ENCODE measurements at regions not wholly inside any gene's neighbourhood (a gene's known extent, or its start where the extent isn't known, plus 50 kb on each side); places are given as distances from the start of the nearest gene placed in this dataset.

- Histone ChIP-seq H3K36me3 (ENCODE audit: control insufficient read depth in 1 of 2, insufficient read depth in 2 of 2, low read length in 2 of 2) (no peaks in the 10 kb centered on the region), H3K27me3 (ENCODE audit: insufficient read depth, low read length) (no peaks in the 10 kb centered on the region), H3K9me3 (ENCODE audit: control insufficient read depth in 1 of 2, insufficient read depth in 1 of 2, low read depth in 1 of 2, low read length in 2 of 2) (no peaks in the 10 kb centered on the region), H3K9ac (ENCODE audit: low read length) (no peak overlapping the region), H3K79me2 (ENCODE audit: insufficient read depth, low read length) (no peaks in the 10 kb centered on the region), H3K4me2 (ENCODE audit: low read length) (no peak overlapping the region), H2AFZ (ENCODE audit: low read depth, low read length, poor library complexity, severe bottlenecking) (no peak overlapping the region), H4K20me1 (ENCODE audit: insufficient read depth) (no peaks in the 10 kb centered on the region), H3K4me3 (replicated peaks in 1 of 2; ENCODE audit: low read depth in 1 of 2, low read length in 2 of 2) (no peak overlapping the region), H3K27ac (ENCODE audit: low read depth, low read length) (no peak overlapping the region), H3K4me1 (ENCODE audit: control insufficient read depth in 1 of 2, insufficient read depth in 2 of 2, low read length in 2 of 2) (peaks cover 2 to 14% of the 10 kb centered on the region in 2 experiments; a peak in 3 of 4 replicates), H3K9me2 (ENCODE audit: insufficient read depth) (no peaks in the 10 kb centered on the region)
- no peak for DNase-seq (ENCODE audit: low read depth, low spot score)
- ChIA-PET POLR2A (no interaction called here), RAD21 (ENCODE audit: low non-redundant PET in 1 of 2, low total read pairs in 2 of 2, uncharacterized antibody in 2 of 2, unreplicated experiment in 2 of 2) (no interaction called here), CTCF (no interaction called here)
- intact Hi-C loops (cut with micrococcal nuclease): no loop called here
- TF ChIP-seq ELF1 (IDR thresholded peaks at IDR 0.05; ENCODE audit: borderline replicate concordance, low read depth): no peak
- no peak for TF ChIP-seq RAD21 (IDR thresholded peaks at IDR 0.05; ENCODE audit: low read depth)
- TF ChIP-seq EZH2phosphoT487 (IDR thresholded peaks at IDR 0.05; ENCODE audit: borderline replicate concordance): no peak
- no peak for TF ChIP-seq ZNF274 (IDR thresholded peaks at IDR 0.05; ENCODE audit: low read depth, low read length)
- TF ChIP-seq CTCF (IDR thresholded peaks at IDR 0.05 in 2 of 3, conservative IDR thresholded peaks at IDR 0.05 in 1 of 3; ENCODE audit: borderline replicate concordance in 1 of 3, insufficient read depth in 1 of 3, low read depth in 2 of 3, low read length in 2 of 3): no peak
- no peak for TF ChIP-seq YY1 (IDR thresholded peaks at IDR 0.05; ENCODE audit: extremely low read depth, insufficient replicate concordance, low read depth, low read length)
- no peak for ATAC-seq
- no TSS peak for BruUV-seq (replicated peaks)
Measured at GRCh38 chr2:9708683-9709538, 78.1 kb upstream of the YWHAQ start.

Measured in HCT116 (cell line).